Panc1 (cell line): ENCODE measurements at regions not wholly inside any gene's neighbourhood (a gene's known extent, or its start where the extent isn't known, plus 50 kb on each side); places are given as distances from the start of the nearest gene placed in this dataset.
"Not testable (repeated sequence)": the region's sequence is repeated elsewhere in the genome, so short reads cannot be mapped to it uniquely, and the experiment has no call there.

Experiments used
- ATAC-seq: fragments of 200-7000 bp; cut with Tn5 transposase; 2 replicates; pipeline ENCODE4 v1.9.1; 2020; ENCODE audit warnings: mild to moderate bottlenecking, moderate library complexity
- BruUV-seq: library from RNA; stranded (reverse); fragments of 400-500 nt; replicated peaks from 2 replicates; lab custom pipeline; 2021; lab: Mats Ljungman, UMichigan
- CTCF ChIA-PET: fragments of 300-600 bp; sonication (Branson Sonifier 250); formaldehyde crosslinking; loops from one replicate; lab custom pipeline; 2022; ENCODE audit warnings: antibody characterized with exemption; lab: Charles Lee
- POLR2A ChIA-PET: fragments of 300-600 bp; sonication (Branson Sonifier 250); formaldehyde crosslinking; loops from one replicate; lab custom pipeline; 2022; ENCODE audit warnings: antibody characterized with exemption; lab: Charles Lee
- DNase-seq: peaks from one replicate; pipeline ENCODE4 v3.0.0-alpha.2; 2010; ENCODE audit warnings: low read depth, low spot score
- H3K27ac ChIP-seq: 2 replicates; pipeline ENCODE4 v1.5.1; 2011; ENCODE audit warnings: mild to moderate bottlenecking, low read length, inconsistent platforms
- H3K27me3 ChIP-seq: fragments of 200-500 bp; sonication (Bioruptor generic); 2 replicates; pipeline ENCODE4 v1.6.0; 2014; ENCODE audit warnings: low read length, inconsistent platforms; ENCODE audit not compliant: control insufficient read depth, insufficient read depth
- H3K36me3 ChIP-seq: fragments of 200-500 bp; sonication (Bioruptor generic); 2 replicates; pipeline ENCODE4 v1.5.1; 2014; ENCODE audit warnings: inconsistent platforms, mild to moderate bottlenecking, low read length, moderate library complexity; ENCODE audit not compliant: control insufficient read depth, insufficient read depth
- H3K4me1 ChIP-seq: 2 replicates; pipeline ENCODE4 v1.5.1; 2011; ENCODE audit warnings: inconsistent platforms, mild to moderate bottlenecking, low read length, moderate library complexity; ENCODE audit not compliant: control insufficient read depth, insufficient read depth
- H3K4me3 ChIP-seq, 2 experiments: 2 replicates each; pipeline ENCODE4 v1.5.1; 2011 to 2012; ENCODE audit warnings: low read depth in 2 of 2, low read length in 2 of 2, mild to moderate bottlenecking in 2 of 2, inconsistent platforms in 1 of 2, moderate library complexity in 1 of 2
- H3K9me3 ChIP-seq: fragments of 200-500 bp; sonication (Bioruptor generic); 2 replicates; pipeline ENCODE4 v1.5.1; 2014; ENCODE audit warnings: low read depth, mild to moderate bottlenecking, inconsistent platforms, low read length, moderate library complexity; ENCODE audit not compliant: control insufficient read depth, insufficient read depth
- CTCF ChIP-seq: fragments of 450-650 bp; IDR thresholded peaks from 2 replicates; pipeline ENCODE4 v1.5.1; 2017; ENCODE audit warnings: mild to moderate bottlenecking
- POLR2AphosphoS5 ChIP-seq: IDR thresholded peaks from 2 replicates; pipeline ENCODE4 v1.6.1; 2012; ENCODE audit warnings: mild to moderate bottlenecking, low read depth, low read length, moderate library complexity
- REST ChIP-seq, 2 experiments: IDR thresholded peaks; 2 replicates each; pipeline ENCODE4 v1.6.1; 2011 to 2012; ENCODE audit warnings: low read depth in 2 of 2, control low read depth in 1 of 2, low read length in 1 of 2, mild to moderate bottlenecking in 1 of 2, moderate library complexity in 1 of 2; ENCODE audit not compliant: insufficient read depth in 1 of 2
- SIN3A ChIP-seq: IDR thresholded peaks from 2 replicates; pipeline ENCODE4 v1.6.1; 2012; ENCODE audit warnings: low read depth, mild to moderate bottlenecking, low read length, moderate library complexity, borderline replicate concordance; ENCODE audit not compliant: insufficient read depth
- TCF7L2 ChIP-seq: IDR thresholded peaks from 2 replicates; pipeline ENCODE4 v1.6.1; 2011; ENCODE audit warnings: mild to moderate bottlenecking, low read depth, low read length, inconsistent platforms
- in situ Hi-C: cut with HindIII; loops from 2 replicates; pipeline ENCODE4 v1.10.0; 2016; ENCODE audit warnings: low sequenced_read_pairs, low pct_unique_long_range_greater_than_20kb
- intact Hi-C: fragments of 100-400 bp; cut with micrococcal nuclease; formaldehyde crosslinking; loops from one replicate; pipeline ENCODE4 v1.10.0; 2022; ENCODE audit not compliant: unreplicated experiment

- ChIA-PET POLR2A (no interaction called here), CTCF (no interaction called here)
Measured at GRCh38 chr3:82461049-82461889, 699.8 kb upstream of the GBE1 start.

GRCh38 chr3:82448320-82448719 lies 686.9 kb upstream of the GBE1 start:
- Histone ChIP-seq H3K36me3 (no peaks in the 10 kb centered on the region), H3K9me3 (no peaks in the 10 kb centered on the region), H3K4me1 (no peaks in the 10 kb centered on the region), H3K27me3 (no peaks in the 10 kb centered on the region), H3K27ac (no peak overlapping the region), H3K4me3 (no peak overlapping the region)
- ATAC-seq (no peak), DNase-seq (no peak)
- in situ Hi-C loops (no loop called here), intact Hi-C loops (no loop called here)
- TF ChIP-seq POLR2AphosphoS5 = no peak
- no peak for TF ChIP-seq TCF7L2
- TF ChIP-seq REST (IDR thresholded peaks at IDR 0.05; ENCODE audit: insufficient read depth in 1 of 2, low read depth in 2 of 2, low read length in 1 of 2) = no peak
- no peak for TF ChIP-seq CTCF
- TF ChIP-seq SIN3A = no peak
- ChIA-PET POLR2A (no interaction called here), CTCF (no interaction called here)
- BruUV-seq = no TSS peak

More at GRCh38 chr3:82461049-82461889, 699.8 kb upstream of the GBE1 start:
- Histone ChIP-seq H3K27ac (no peak overlapping the region), H3K27me3 (no peaks in the 10 kb centered on the region), H3K9me3 (no peaks in the 10 kb centered on the region), H3K4me1 (no peaks in the 10 kb centered on the region), H3K4me3 (no peak overlapping the region), H3K36me3 (no peaks in the 10 kb centered on the region)
- intact Hi-C loops = no loop called here
- TF ChIP-seq REST (IDR thresholded peaks at IDR 0.05; ENCODE audit: insufficient read depth in 1 of 2, low read depth in 2 of 2, low read length in 1 of 2) (no peak), TCF7L2 (no peak), CTCF (no peak), POLR2AphosphoS5 (no peak), SIN3A (no peak)
- BruUV-seq = no TSS peak
- ATAC-seq (no peak), DNase-seq (no peak)
- in situ Hi-C loops = no loop called here

- ATAC-seq, H3K36me3 ChIP-seq, H3K27ac ChIP-seq, H3K9me3 ChIP-seq, DNase-seq, BruUV-seq, H3K4me1 ChIP-seq, intact Hi-C loops, in situ Hi-C loops, POLR2A ChIA-PET, H3K27me3 ChIP-seq, CTCF ChIA-PET, H3K4me3 ChIP-seq: not testable (repeated sequence)
Measured at GRCh38 chr3:82428821-82429220, 667.4 kb upstream of the GBE1 start.
